Fibroblast of lung (primary cell): ENCODE measurements at regions not wholly inside any gene's neighbourhood (a gene's known extent, or its start where the extent isn't known, plus 50 kb on each side); places are given as distances from the start of the nearest gene placed in this dataset.

Source experiments
- DNase-seq, 2 donors: peaks; one replicate each; pipeline versions ENCODE4 v3.0.0 to v3.0.0-alpha.2; 2010; ENCODE audit warnings: low read depth in 2 of 2
- H2AFZ ChIP-seq: 2 replicates; pipeline ENCODE4 v1.5.1; 2012; ENCODE audit warnings: low read length, control low read depth, inconsistent platforms
- H3K27ac ChIP-seq: 2 replicates; pipeline ENCODE4 v1.5.1; 2011; ENCODE audit warnings: low read length, control low read depth; ENCODE audit not compliant: insufficient read depth
- H3K27me3 ChIP-seq: 2 replicates; pipeline ENCODE4 v1.5.1; 2011; ENCODE audit warnings: mild to moderate bottlenecking, low read length; ENCODE audit not compliant: control insufficient read depth, insufficient read depth
- H3K36me3 ChIP-seq: 2 replicates; pipeline ENCODE4 v1.5.1; 2011; ENCODE audit warnings: low read length; ENCODE audit not compliant: control insufficient read depth, insufficient read depth
- H3K4me1 ChIP-seq: 2 replicates; pipeline ENCODE4 v1.5.1; 2011; ENCODE audit warnings: low read length; ENCODE audit not compliant: control insufficient read depth, insufficient read depth; ENCODE audit errors: extremely low read depth
- H3K4me2 ChIP-seq: 2 replicates; pipeline ENCODE4 v1.5.1; 2011; ENCODE audit warnings: low read length, control low read depth; ENCODE audit not compliant: insufficient read depth; ENCODE audit errors: extremely low read depth
- H3K4me3 ChIP-seq, 4 experiments: fragments of 200-600 bp in 1 of 4; sonication (generic) in 1 of 4; replicated peaks in 1 of 4; 2 replicates each; pipeline ENCODE4 v1.5.1; 2011 to 2016; ENCODE audit warnings: low read length in 4 of 4, low read depth in 3 of 4, mild to moderate bottlenecking in 3 of 4, control low read depth in 2 of 4, inconsistent platforms in 1 of 4, mixed read lengths in 1 of 4; ENCODE audit not compliant: insufficient read depth in 1 of 4; ENCODE audit errors: control extremely low read depth in 1 of 4
- H3K79me2 ChIP-seq: 2 replicates; pipeline ENCODE4 v1.5.1; 2012; ENCODE audit warnings: mild to moderate bottlenecking, low read length, inconsistent platforms; ENCODE audit not compliant: control insufficient read depth, insufficient read depth
- H3K9ac ChIP-seq: 2 replicates; pipeline ENCODE4 v1.5.1; 2011; ENCODE audit warnings: mild to moderate bottlenecking, low read length, control low read depth; ENCODE audit not compliant: insufficient read depth
- H3K9me3 ChIP-seq: 2 replicates; pipeline ENCODE4 v1.5.1; 2012; ENCODE audit warnings: low read depth, low read length; ENCODE audit not compliant: control insufficient read depth, insufficient read depth
- H4K20me1 ChIP-seq: 2 replicates; pipeline ENCODE4 v1.5.1; 2011; ENCODE audit warnings: low read length; ENCODE audit not compliant: control insufficient read depth, insufficient read depth; ENCODE audit errors: extremely low read depth
- CTCF ChIP-seq, 2 donors: IDR thresholded peaks in 1 of 2; conservative IDR thresholded peaks in 1 of 2; 1 replicate in 1 of 2; 2 replicates in 1 of 2; pipeline ENCODE4 v1.5.1; 2011 to 2012; ENCODE audit warnings: low read length in 2 of 2, control low read depth in 1 of 2, inconsistent platforms in 1 of 2, low read depth in 1 of 2, mild to moderate bottlenecking in 1 of 2
- EZH2 ChIP-seq: IDR thresholded peaks from 2 replicates; pipeline ENCODE4 v1.5.1; 2012; ENCODE audit warnings: low read length, control low read depth, mild to moderate bottlenecking; ENCODE audit errors: missing control alignments

- Histone ChIP-seq H3K4me3 (no peak overlapping the region), H3K27ac (no peak overlapping the region)
- TF ChIP-seq CTCF (conservative IDR thresholded peaks at IDR 0.05 in 1 of 2, IDR thresholded peaks at IDR 0.05 in 1 of 2; ENCODE audit: low read depth in 1 of 2, low read length in 2 of 2) (no peak), EZH2 (no peak)
Measured at GRCh38 chr3:35394905-35395304, 244.4 kb upstream of the ARPP21 start.

DNA sequence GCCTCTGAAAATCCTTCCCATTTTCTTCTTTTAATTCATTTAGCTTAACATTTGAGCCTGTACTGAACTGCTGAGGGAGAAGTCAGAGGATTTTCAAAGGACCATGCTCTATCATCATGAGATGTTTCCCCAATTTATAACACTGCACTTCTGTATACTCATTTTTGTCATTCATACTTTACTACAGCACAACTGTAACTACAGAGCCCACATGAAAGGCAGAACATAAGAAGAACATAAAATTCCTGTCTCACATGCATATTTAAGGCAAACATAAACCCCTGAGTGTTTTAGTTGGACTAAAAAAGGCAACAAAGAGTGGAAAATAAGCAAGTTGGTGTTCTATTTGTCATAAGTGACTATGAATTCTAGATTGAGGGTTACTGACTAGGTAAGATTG is 237.7 kb upstream of the ARPP21 start:
- H3K9ac ChIP-seq, result no peak overlapping the region
- DNase-seq, result no peak
- H3K4me1 ChIP-seq, result no peaks in the 10 kb centered on the region
- H3K4me2 ChIP-seq, result no peak overlapping the region
- H3K79me2 ChIP-seq, result no peaks in the 10 kb centered on the region
- no peaks in the 10 kb centered on the region for H3K27me3 ChIP-seq
- H3K9me3 ChIP-seq, result no peaks in the 10 kb centered on the region
- no peak overlapping the region for H3K27ac ChIP-seq
- TF ChIP-seq CTCF (conservative IDR thresholded peaks at IDR 0.05 in 1 of 2, IDR thresholded peaks at IDR 0.05 in 1 of 2; ENCODE audit: low read depth in 1 of 2, low read length in 2 of 2) (no peak), EZH2 (no peak)
- no peak overlapping the region for H2AFZ ChIP-seq
- H4K20me1 ChIP-seq, result no peaks in the 10 kb centered on the region
- no peak overlapping the region for H3K4me3 ChIP-seq
- no peaks in the 10 kb centered on the region for H3K36me3 ChIP-seq

More at GRCh38 chr3:35394905-35395304, 244.4 kb upstream of the ARPP21 start:
- DNase-seq, result no peak
- Histone ChIP-seq H3K36me3 (no peaks in the 10 kb centered on the region), H3K4me1 (no peaks in the 10 kb centered on the region), H3K27me3 (no peaks in the 10 kb centered on the region), H4K20me1 (no peaks in the 10 kb centered on the region), H3K79me2 (no peaks in the 10 kb centered on the region), H3K9ac (no peak overlapping the region), H3K9me3 (no peaks in the 10 kb centered on the region), H2AFZ (no peak overlapping the region), H3K4me2 (no peak overlapping the region)

DNA sequence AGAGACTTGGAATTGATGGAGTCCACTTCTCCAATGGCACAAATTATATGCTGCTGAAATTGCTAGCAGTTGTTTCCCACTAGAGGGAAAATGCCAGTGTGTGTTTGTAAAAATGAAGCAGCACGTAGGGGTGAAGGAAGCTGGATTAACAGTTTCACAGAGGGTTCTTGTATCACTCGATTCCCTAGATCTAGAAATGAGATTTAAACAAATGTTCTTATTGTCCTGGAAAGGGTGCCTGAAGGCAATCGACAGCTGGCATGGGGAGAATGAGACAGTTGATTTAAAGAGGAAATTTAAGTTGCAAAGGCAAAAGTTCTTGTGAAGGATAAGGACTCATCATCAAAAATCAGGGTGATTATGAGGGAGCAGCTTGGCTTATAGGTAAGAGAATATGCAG is 234.8 kb upstream of the ARPP21 start:
- no peak for TF ChIP-seq EZH2
- no peak for TF ChIP-seq CTCF (conservative IDR thresholded peaks at IDR 0.05 in 1 of 2, IDR thresholded peaks at IDR 0.05 in 1 of 2; ENCODE audit: low read depth in 1 of 2, low read length in 2 of 2)
- Histone ChIP-seq H2AFZ (no peak overlapping the region), H3K79me2 (no peaks in the 10 kb centered on the region), H3K9ac (no peak overlapping the region), H3K9me3 (no peaks in the 10 kb centered on the region), H3K27me3 (no peaks in the 10 kb centered on the region), H3K4me3 (no peak overlapping the region), H3K4me2 (no peak overlapping the region), H3K4me1 (no peaks in the 10 kb centered on the region), H4K20me1 (no peaks in the 10 kb centered on the region), H3K27ac (no peak overlapping the region), H3K36me3 (no peaks in the 10 kb centered on the region)
- DNase-seq, result no peak
